NCI-H1694 treated with DMSO at 0.1 percent for 48 hours (cell line): ENCODE measurements at regions not wholly inside any gene's neighbourhood (a gene's known extent, or its start where the extent isn't known, plus 50 kb on each side); places are given as distances from the start of the nearest gene placed in this dataset.
"Not testable (repeated sequence)": the region's sequence is repeated elsewhere in the genome, so short reads cannot be mapped to it uniquely, and the experiment has no call there.

ENCODE experiments used
- DNase-seq: peaks from one replicate; lab custom pipeline; 2025; lab: John Stamatoyannopoulos, UW

- no peak for DNase-seq
These were observed 347.0 kb upstream of the MTPN start for GRCh38 chr7:136324073-136324704.

GRCh38 chr7:136312592-136312991, 335.4 kb upstream of the MTPN start:
- no peak for DNase-seq

GRCh38 chr7:136309407-136309806, 332.2 kb upstream of the MTPN start:
- DNase-seq = no peak

- no peak for DNase-seq
These were observed 331.1 kb upstream of the MTPN start for GRCh38 chr7:136308230-136308629.

- no peak for DNase-seq
These were observed 326.0 kb upstream of the MTPN start for GRCh38 chr7:136303162-136303561.

- DNase-seq = no peak
These were observed 324.9 kb upstream of the MTPN start for GRCh38 chr7:136302049-136302448.

GRCh38 chr7:136294977-136295376, 317.8 kb upstream of the MTPN start:
- no peak for DNase-seq

- no peak for DNase-seq
These were observed 316.8 kb upstream of the MTPN start for GRCh38 chr7:136293841-136294391.

GRCh38 chr7:136293272-136293671, 316.1 kb upstream of the MTPN start:
- DNase-seq = no peak

- no peak for DNase-seq
These were observed 315.2 kb upstream of the MTPN start for GRCh38 chr7:136292365-136292764.

GRCh38 chr7:136290351-136290750, 313.2 kb upstream of the MTPN start:
- no peak for DNase-seq

GRCh38 chr7:136278057-136278456, 300.9 kb upstream of the MTPN start:
- no peak for DNase-seq

- DNase-seq = no peak
These were observed 298.6 kb upstream of the MTPN start for GRCh38 chr7:136275794-136276193.

- DNase-seq = no peak
These were observed 297.6 kb upstream of the MTPN start for GRCh38 chr7:136274636-136275345.

GRCh38 chr7:136272934-136273333, 295.8 kb upstream of the MTPN start:
- no peak for DNase-seq

- DNase-seq = no peak
These were observed 290.7 kb upstream of the MTPN start for GRCh38 chr7:136267822-136268221.

GRCh38 chr7:136266457-136266856, 289.3 kb upstream of the MTPN start:
- no peak for DNase-seq

- DNase-seq = not testable (repeated sequence)
These were observed 287.1 kb upstream of the MTPN start for GRCh38 chr7:136264304-136264703.

- DNase-seq = not testable (repeated sequence)
These were observed 286.1 kb upstream of the MTPN start for GRCh38 chr7:136263112-136263860.

GRCh38 chr7:136260591-136260990, 283.4 kb upstream of the MTPN start:
- DNase-seq = not testable (repeated sequence)

GRCh38 chr7:136259074-136259473, 281.9 kb upstream of the MTPN start:
- no peak for DNase-seq

GRCh38 chr7:136256491-136256890, 279.3 kb upstream of the MTPN start:
- DNase-seq = no peak

- no peak for DNase-seq
These were observed 277.0 kb upstream of the MTPN start for GRCh38 chr7:136254148-136254547.
